D721Med (cell line): ENCODE measurements at regions not wholly inside any gene's neighbourhood (a gene's known extent, or its start where the extent isn't known, plus 50 kb on each side); places are given as distances from the start of the nearest gene placed in this dataset.

Experiments used
- DNase-seq: peaks from one replicate; pipeline ENCODE4 v3.0.0; 2011; ENCODE audit warnings: low spot score; ENCODE audit not compliant: insufficient read length
- FAIRE-seq: peaks from 2 replicates; lab custom pipeline; 2011; peaks lifted over from hg19 to GRCh38; lab: Jason Lieb, UNC
- CTCF ChIP-seq: IDR thresholded peaks from 2 replicates; pipeline ENCODE4 v1.5.1; 2012; ENCODE audit warnings: mild to moderate bottlenecking, control low read depth; ENCODE audit not compliant: insufficient read depth; ENCODE audit errors: missing control alignments

GRCh38 chr3:99248130-99248529 lies 346.6 kb upstream of the DCBLD2 start:
- no peak for TF ChIP-seq CTCF
- FAIRE-seq (no peak), DNase-seq (no peak)

- no peak for TF ChIP-seq CTCF
- FAIRE-seq (no peak), DNase-seq (no peak)
Measured at GRCh38 chr3:99246010-99246654, 344.6 kb upstream of the DCBLD2 start.

GRCh38 chr3:99242271-99242670 lies 340.8 kb upstream of the DCBLD2 start:
- DNase-seq (no peak), FAIRE-seq (no peak)
- TF ChIP-seq CTCF: no peak

GRCh38 chr3:99240700-99241099 lies 339.2 kb upstream of the DCBLD2 start:
- FAIRE-seq (no peak), DNase-seq (no peak)
- TF ChIP-seq CTCF: no peak

GRCh38 chr3:99236576-99236975 lies 335.1 kb upstream of the DCBLD2 start:
- FAIRE-seq (no peak), DNase-seq (no peak)
- TF ChIP-seq CTCF: no peak

- TF ChIP-seq CTCF: no peak
- DNase-seq (no peak), FAIRE-seq (no peak)
Measured at GRCh38 chr3:99232696-99233095, 331.2 kb upstream of the DCBLD2 start.

GRCh38 chr3:99218468-99218867 lies 317.0 kb upstream of the DCBLD2 start:
- FAIRE-seq (no peak), DNase-seq (no peak)
- no peak for TF ChIP-seq CTCF
